Activated CD8-positive, alpha-beta T cell treated with anti-CD3 and anti-CD28 coated beads, Interleukin-2, amount 10 ng/mL, durations not matched to agents 7 days and 5 days (primary cell): ENCODE measurements at regions not wholly inside any gene's neighbourhood (a gene's known extent, or its start where the extent isn't known, plus 50 kb on each side); places are given as distances from the start of the nearest gene placed in this dataset.

ENCODE experiments used
- ATAC-seq: fragments of 150-1000 bp; cut with Tn5 transposase; one replicate; pipeline ENCODE4 v1.10.0; 2021; ENCODE audit warnings: moderate library complexity
- CTCF ChIA-PET: fragments of 350-600 bp; sonication (Branson Sonifier 250); formaldehyde crosslinking; loops from one replicate; lab custom pipeline; 2021; ENCODE audit warnings: antibody characterized with exemption; lab: Charles Lee
- POLR2A ChIA-PET: fragments of 350-600 bp; sonication (Branson Sonifier 250); formaldehyde crosslinking; loops from one replicate; lab custom pipeline; 2021; ENCODE audit warnings: antibody characterized with exemption; lab: Charles Lee
- DNase-seq: peaks from one replicate; pipeline ENCODE4 v3.0.0-alpha.2; 2020
- H3K27ac Mint-ChIP-seq: one replicate; pipeline ENCODE4 v1.8.0; 2021; ENCODE audit warnings: mild to moderate bottlenecking, mixed read lengths
- H3K27me3 Mint-ChIP-seq: one replicate; pipeline ENCODE4 v1.8.0; 2021; ENCODE audit warnings: low read depth, mixed read lengths
- H3K36me3 Mint-ChIP-seq: one replicate; pipeline ENCODE4 v1.8.0; 2021; ENCODE audit warnings: low read depth, mixed read lengths
- H3K4me1 Mint-ChIP-seq: one replicate; pipeline ENCODE4 v1.8.0; 2021; ENCODE audit warnings: low read depth, mixed read lengths
- H3K4me3 Mint-ChIP-seq: one replicate; pipeline ENCODE4 v1.8.0; 2021; ENCODE audit warnings: mild to moderate bottlenecking, mixed read lengths
- H3K9me3 Mint-ChIP-seq: one replicate; pipeline ENCODE4 v1.8.0; 2022; ENCODE audit warnings: mixed read lengths; ENCODE audit not compliant: insufficient read depth

- DNase-seq (no peak), ATAC-seq (no peak)
- no peaks in the 10 kb centered on the region for H3K4me1 Mint-ChIP-seq
- peaks cover 15% of the 10 kb centered on the region for H3K9me3 Mint-ChIP-seq
- no peaks in the 10 kb centered on the region for H3K36me3 Mint-ChIP-seq
- no peak overlapping the region for H3K4me3 Mint-ChIP-seq
- H3K27ac Mint-ChIP-seq: no peak overlapping the region
- ChIA-PET POLR2A (no interaction called here), CTCF (no interaction called here)
- no peaks in the 10 kb centered on the region for H3K27me3 Mint-ChIP-seq
Observed at GRCh38 chr4:31294655-31295480, 574.7 kb downstream of the PCDH7 start.

DNA sequence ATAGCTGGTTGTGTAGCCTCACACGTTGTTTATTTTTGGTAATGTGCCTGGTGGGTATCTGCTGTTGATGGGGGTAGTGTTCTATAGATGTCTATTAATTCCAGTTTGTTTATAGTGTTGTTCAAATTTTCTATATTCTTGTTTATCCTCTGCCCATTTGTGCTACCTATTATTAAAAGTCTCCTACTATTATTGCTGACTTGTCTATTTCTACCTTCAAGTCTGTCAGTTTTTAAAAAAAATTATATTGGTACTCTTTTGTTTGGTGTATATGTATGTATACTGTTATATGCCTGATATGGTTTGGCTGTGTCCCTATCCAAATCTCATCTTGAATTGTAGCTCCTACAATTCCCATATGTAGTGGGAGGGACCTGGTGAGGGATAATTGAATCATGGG, 578.6 kb downstream of the PCDH7 start:
- POLR2A ChIA-PET: no interaction called here
- no peaks in the 10 kb centered on the region for H3K27me3 Mint-ChIP-seq
- no peak overlapping the region for H3K27ac Mint-ChIP-seq
- CTCF ChIA-PET: no interaction called here
- peaks cover 7% of the 10 kb centered on the region for H3K9me3 Mint-ChIP-seq
- DNase-seq (no peak), ATAC-seq (no peak)
- H3K4me3 Mint-ChIP-seq: no peak overlapping the region
- no peaks in the 10 kb centered on the region for H3K4me1 Mint-ChIP-seq
- no peaks in the 10 kb centered on the region for H3K36me3 Mint-ChIP-seq

GRCh38 chr4:31307029-31307428, 586.9 kb downstream of the PCDH7 start:
- Mint-ChIP-seq H3K27ac (no peak overlapping the region), H3K4me3 (no peak overlapping the region), H3K9me3 (peaks cover 10% of the 10 kb centered on the region), H3K4me1 (no peaks in the 10 kb centered on the region), H3K36me3 (no peaks in the 10 kb centered on the region), H3K27me3 (no peaks in the 10 kb centered on the region)
- ATAC-seq (no peak), DNase-seq (no peak)
- POLR2A ChIA-PET: no interaction called here
- CTCF ChIA-PET: no interaction called here

DNA sequence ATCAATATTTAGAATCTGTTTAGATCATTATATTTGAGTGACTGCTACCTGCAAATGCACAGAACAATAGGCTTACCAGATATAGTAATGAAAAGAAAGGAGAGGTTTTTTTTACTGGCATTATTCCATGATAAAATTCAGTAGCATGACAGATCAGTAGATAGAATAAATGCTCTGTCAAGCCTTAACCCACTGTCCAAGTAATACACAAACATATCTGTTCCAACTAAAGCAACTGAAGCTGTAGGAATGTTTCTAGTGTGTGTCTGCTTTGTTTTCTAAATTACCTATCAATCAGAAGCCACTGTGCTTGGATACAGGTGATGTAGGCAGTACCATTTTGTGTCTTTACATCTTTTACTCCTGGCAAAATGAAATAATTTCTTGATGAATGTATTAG, 604.6 kb downstream of the PCDH7 start:
- ChIA-PET CTCF (no interaction called here), POLR2A (no interaction called here)
- Mint-ChIP-seq H3K27ac (no peak overlapping the region), H3K4me3 (no peak overlapping the region), H3K27me3 (no peaks in the 10 kb centered on the region), H3K4me1 (no peaks in the 10 kb centered on the region), H3K9me3 (no peaks in the 10 kb centered on the region), H3K36me3 (no peaks in the 10 kb centered on the region)
- no peak for DNase-seq
- ATAC-seq: no peak

DNA sequence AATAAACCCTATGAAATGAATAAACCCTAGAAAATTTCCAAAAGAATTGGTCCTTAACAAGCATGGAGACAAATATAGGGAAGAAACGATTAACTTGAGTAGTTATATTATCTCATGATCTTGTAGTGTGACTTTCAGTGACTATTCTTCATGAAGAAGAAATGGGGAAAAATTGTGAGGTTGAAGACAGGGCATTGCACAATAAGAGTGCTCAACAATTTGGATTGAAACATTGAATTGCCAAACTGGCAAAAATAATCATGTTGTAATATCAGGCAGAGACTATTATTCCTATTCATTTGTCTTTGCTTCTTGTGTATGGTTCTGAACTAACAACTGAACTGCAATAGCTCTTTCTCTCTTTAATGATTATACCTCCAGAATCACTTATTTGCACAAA, 605.1 kb downstream of the PCDH7 start:
- ATAC-seq: no peak
- Mint-ChIP-seq H3K36me3 (no peaks in the 10 kb centered on the region), H3K27ac (no peak overlapping the region), H3K4me1 (no peaks in the 10 kb centered on the region), H3K27me3 (no peaks in the 10 kb centered on the region), H3K4me3 (no peak overlapping the region), H3K9me3 (no peaks in the 10 kb centered on the region)
- POLR2A ChIA-PET: no interaction called here
- CTCF ChIA-PET: no interaction called here
- DNase-seq: no peak

DNA sequence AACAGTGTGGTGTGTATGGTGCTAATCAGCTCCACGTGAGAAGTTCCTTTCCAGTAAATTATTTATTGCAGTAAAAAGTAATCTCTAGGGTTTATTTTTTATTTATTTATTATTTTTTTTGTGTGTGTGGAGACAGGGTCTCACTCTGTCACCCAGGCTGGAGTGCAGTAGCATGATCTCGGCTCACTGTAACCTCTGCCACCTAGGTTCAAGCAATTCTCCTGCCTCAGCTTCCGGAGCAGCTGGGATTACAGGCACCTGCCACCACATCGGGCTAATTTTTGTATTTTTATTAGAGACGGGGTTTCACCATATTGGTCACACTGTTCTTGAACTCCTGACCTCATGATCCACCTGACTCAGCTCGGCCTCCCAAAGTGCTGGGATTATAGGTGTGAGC, 606.9 kb downstream of the PCDH7 start:
- no peak overlapping the region for H3K27ac Mint-ChIP-seq
- DNase-seq (no peak), ATAC-seq (no peak)
- no peaks in the 10 kb centered on the region for H3K36me3 Mint-ChIP-seq
- ChIA-PET CTCF (no interaction called here), POLR2A (no interaction called here)
- no peaks in the 10 kb centered on the region for H3K4me1 Mint-ChIP-seq
- no peak overlapping the region for H3K4me3 Mint-ChIP-seq
- H3K9me3 Mint-ChIP-seq: no peaks in the 10 kb centered on the region
- no peaks in the 10 kb centered on the region for H3K27me3 Mint-ChIP-seq

GRCh38 chr4:31328932-31329331, 608.8 kb downstream of the PCDH7 start:
- POLR2A ChIA-PET: no interaction called here
- no peak for ATAC-seq
- Mint-ChIP-seq H3K36me3 (no peaks in the 10 kb centered on the region), H3K4me1 (no peaks in the 10 kb centered on the region), H3K4me3 (no peak overlapping the region), H3K9me3 (no peaks in the 10 kb centered on the region), H3K27me3 (no peaks in the 10 kb centered on the region), H3K27ac (no peak overlapping the region)
- CTCF ChIA-PET: no interaction called here
- no peak for DNase-seq

DNA sequence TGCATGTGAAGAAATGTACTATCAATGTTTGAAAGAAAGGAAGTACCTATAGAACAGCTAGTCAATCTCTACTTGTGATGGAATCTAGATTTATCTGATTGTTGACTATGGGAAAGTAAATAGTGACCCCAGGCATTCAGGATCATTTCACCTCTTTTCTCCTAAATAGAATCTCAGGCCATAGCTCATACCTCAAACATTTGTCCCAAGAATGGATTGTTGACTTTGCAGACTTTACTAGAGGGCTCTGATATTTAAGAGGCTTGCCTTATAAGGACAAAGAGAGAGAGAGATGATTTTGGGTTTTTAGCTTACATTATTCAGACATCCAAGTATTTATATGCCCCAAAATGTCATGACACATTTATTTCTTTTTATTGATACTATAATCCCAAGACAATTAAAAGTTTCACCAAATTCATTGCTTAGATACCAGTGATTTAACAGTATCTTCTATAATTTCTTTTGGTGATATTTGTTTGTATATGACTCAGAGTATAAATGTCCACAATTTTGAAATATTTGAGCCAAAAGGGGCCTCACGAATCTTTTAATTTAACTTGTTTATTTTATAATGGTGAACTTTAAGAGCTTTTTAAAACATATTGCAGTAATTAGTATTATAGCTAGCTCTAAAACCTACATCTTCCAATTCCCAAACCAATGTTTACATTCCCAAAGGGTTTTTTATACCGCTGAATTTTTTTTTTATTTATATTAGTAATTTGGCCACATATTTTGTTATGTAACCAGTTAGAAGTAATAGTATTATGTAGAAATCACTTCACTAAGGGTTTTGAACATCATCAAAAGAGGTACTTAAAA, 614.1 kb downstream of the PCDH7 start:
- ATAC-seq: no peak
- no peaks in the 10 kb centered on the region for H3K36me3 Mint-ChIP-seq
- POLR2A ChIA-PET: no interaction called here

DNA sequence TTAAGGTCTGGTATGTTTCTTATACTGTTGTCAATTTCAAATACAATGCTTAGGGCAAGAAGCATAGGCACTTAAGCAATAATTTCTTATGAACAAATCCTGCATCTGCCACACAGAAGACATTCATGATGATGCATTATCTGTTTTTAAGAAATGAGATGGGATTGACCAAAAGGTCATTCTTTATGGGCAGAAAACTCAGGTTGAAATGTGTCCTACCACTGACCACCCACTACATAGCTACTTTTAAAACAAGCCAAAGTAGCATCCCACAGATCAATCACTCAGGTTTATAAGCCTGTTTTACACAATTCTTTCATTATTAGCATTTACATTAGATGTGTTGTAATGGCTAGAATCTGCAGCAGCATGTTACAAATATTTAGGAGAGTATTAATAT, 617.8 kb downstream of the PCDH7 start:
- ChIA-PET POLR2A (no interaction called here), CTCF (no interaction called here)
- H3K27me3 Mint-ChIP-seq: no peaks in the 10 kb centered on the region
- H3K4me1 Mint-ChIP-seq: no peaks in the 10 kb centered on the region
- ATAC-seq: no peak
- no peak overlapping the region for H3K27ac Mint-ChIP-seq
- no peak overlapping the region for H3K4me3 Mint-ChIP-seq
- H3K36me3 Mint-ChIP-seq: no peaks in the 10 kb centered on the region
- peaks cover 27% of the 10 kb centered on the region for H3K9me3 Mint-ChIP-seq
- no peak for DNase-seq

More for the DNA sequence above, 614.1 kb downstream of the PCDH7 start:
- no peaks in the 10 kb centered on the region for H3K27me3 Mint-ChIP-seq
- no peak overlapping the region for H3K27ac Mint-ChIP-seq
- DNase-seq: no peak
- CTCF ChIA-PET: no interaction called here
- peaks cover 7% of the 10 kb centered on the region for H3K9me3 Mint-ChIP-seq
- no peaks in the 10 kb centered on the region for H3K4me1 Mint-ChIP-seq
- H3K4me3 Mint-ChIP-seq: no peak overlapping the region

DNA sequence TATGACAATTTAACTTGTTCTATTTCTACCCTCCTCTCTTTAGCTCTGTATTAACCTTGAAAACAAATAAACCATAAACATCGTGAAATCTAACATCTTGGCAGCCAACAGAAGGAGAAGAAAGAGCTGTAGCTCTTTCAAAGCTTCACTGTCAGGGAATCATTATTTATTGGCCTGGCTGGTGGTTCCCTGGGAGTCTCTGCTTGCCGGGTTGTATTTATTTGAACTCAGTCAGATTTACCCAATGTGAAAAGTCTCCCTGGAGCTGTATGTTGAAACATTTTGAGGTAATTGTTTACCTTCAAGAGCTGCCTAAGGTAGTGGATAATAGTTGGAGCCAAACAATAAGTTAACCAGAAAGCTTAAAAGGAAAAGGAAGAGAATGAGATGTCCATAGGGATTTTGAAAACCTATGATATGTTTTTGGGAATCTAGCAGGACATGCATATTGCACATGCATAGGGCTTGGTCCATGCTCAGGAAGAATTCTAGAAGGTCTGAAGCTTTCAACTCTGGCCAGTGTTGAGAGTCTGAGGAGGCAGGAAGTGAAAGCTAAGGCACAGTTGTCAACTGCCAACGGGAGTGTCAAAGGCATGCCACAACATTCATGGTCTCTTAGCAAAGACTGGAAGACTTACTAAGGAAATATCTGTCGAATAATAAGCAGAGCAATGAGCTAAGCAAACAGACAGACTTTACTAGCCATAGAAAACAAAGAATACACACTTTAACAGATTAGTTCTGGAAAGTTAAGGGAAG, 621.6 kb downstream of the PCDH7 start:
- DNase-seq (no peak), ATAC-seq (no peak)
- Mint-ChIP-seq H3K4me1 (no peaks in the 10 kb centered on the region), H3K4me3 (no peak overlapping the region), H3K27ac (no peak overlapping the region), H3K27me3 (no peaks in the 10 kb centered on the region), H3K9me3 (peaks cover 27% of the 10 kb centered on the region), H3K36me3 (no peaks in the 10 kb centered on the region)
- ChIA-PET POLR2A (no interaction called here), CTCF (no interaction called here)

- Mint-ChIP-seq H3K27me3 (no peaks in the 10 kb centered on the region), H3K4me1 (no peaks in the 10 kb centered on the region), H3K9me3 (peaks cover 27% of the 10 kb centered on the region), H3K4me3 (no peak overlapping the region), H3K27ac (no peak overlapping the region), H3K36me3 (no peaks in the 10 kb centered on the region)
- DNase-seq: no peak
- ATAC-seq: no peak
- ChIA-PET POLR2A (no interaction called here), CTCF (no interaction called here)
Observed at GRCh38 chr4:31343061-31343460, 622.9 kb downstream of the PCDH7 start.

DNA sequence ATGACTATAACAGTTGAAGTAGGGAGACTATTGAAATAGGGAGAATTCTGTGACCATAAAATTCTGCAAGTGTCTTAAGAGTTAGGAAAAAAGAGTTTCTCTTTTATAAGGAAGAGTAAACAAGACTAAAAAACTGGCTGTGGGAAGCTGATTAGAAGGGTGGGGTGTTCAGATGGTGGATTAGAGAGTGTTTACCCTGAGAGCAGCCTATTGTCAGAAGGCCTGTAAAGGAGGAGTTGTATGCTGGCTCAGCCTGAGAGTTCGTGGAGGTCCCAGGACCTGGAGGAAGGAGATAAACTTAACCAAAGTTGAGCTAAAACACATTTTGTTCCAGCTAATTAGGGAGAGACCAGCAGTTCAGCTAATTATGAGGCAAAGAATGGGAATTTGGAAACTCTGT, 629.7 kb downstream of the PCDH7 start:
- ChIA-PET POLR2A (no interaction called here), CTCF (no interaction called here)
- Mint-ChIP-seq H3K4me1 (no peaks in the 10 kb centered on the region), H3K27ac (no peak overlapping the region), H3K4me3 (no peak overlapping the region), H3K27me3 (no peaks in the 10 kb centered on the region), H3K9me3 (no peaks in the 10 kb centered on the region), H3K36me3 (no peaks in the 10 kb centered on the region)
- DNase-seq (no peak), ATAC-seq (no peak)
